ENCODE measurements at regions not wholly inside any gene's neighbourhood (a gene's known extent, or its start where the extent isn't known, plus 50 kb on each side); places are given as distances from the start of the nearest gene placed in this dataset.
"Not testable (repeated sequence)": the region's sequence is repeated elsewhere in the genome, so short reads cannot be mapped to it uniquely, and the experiment has no call there.

GRCh38 chr1:30213936-30214335, 509.4 kb downstream of the MATN1 start (continued):
- TF ChIP-seq REST (IDR thresholded peaks at IDR 0.05), result no peak
- no peak for TF ChIP-seq SP1 (IDR thresholded peaks at IDR 0.05)
- no peak for TF ChIP-seq HNF4A (conservative IDR thresholded peaks at IDR 0.05)

- H3K36me3 ChIP-seq (ENCODE audit: control insufficient read depth in 4 of 4, insufficient read depth in 3 of 4, low read depth in 1 of 4, low read length in 3 of 4); H3K27ac ChIP-seq (ENCODE audit: low read depth in 1 of 2, low read length in 2 of 2); H3K9ac ChIP-seq (ENCODE audit: low read depth in 1 of 2, low read length in 2 of 2); H3K4me3 ChIP-seq (ENCODE audit: low read depth in 1 of 3, low read length in 3 of 3); H3K9me3 ChIP-seq (ENCODE audit: control insufficient read depth in 4 of 4, low read length in 3 of 4); H3K4me1 ChIP-seq (ENCODE audit: control insufficient read depth in 4 of 4, insufficient read depth in 4 of 4, low read length in 3 of 4); H3K27me3 ChIP-seq (ENCODE audit: control insufficient read depth in 4 of 4, insufficient read depth in 4 of 4, low read length in 3 of 4); DNase-seq (ENCODE audit: low spot score): not testable (repeated sequence)
- 87% methylated on average over 1 of the region's 1 CpG for WGBS
Observed at GRCh38 chr1:30207962-30208361, 515.4 kb downstream of the MATN1 start.

GRCh38 chr1:30206631-30207030, 516.8 kb downstream of the MATN1 start:
- not testable (repeated sequence) for H3K9ac ChIP-seq (ENCODE audit: low read depth in 1 of 2, low read length in 2 of 2); H3K27me3 ChIP-seq (ENCODE audit: control insufficient read depth in 4 of 4, insufficient read depth in 4 of 4, low read length in 3 of 4); H3K4me1 ChIP-seq (ENCODE audit: control insufficient read depth in 4 of 4, insufficient read depth in 4 of 4, low read length in 3 of 4); H3K36me3 ChIP-seq (ENCODE audit: control insufficient read depth in 4 of 4, insufficient read depth in 3 of 4, low read depth in 1 of 4, low read length in 3 of 4); H3K4me3 ChIP-seq (ENCODE audit: low read depth in 1 of 3, low read length in 3 of 3); H3K27ac ChIP-seq (ENCODE audit: low read depth in 1 of 2, low read length in 2 of 2); H3K9me3 ChIP-seq (ENCODE audit: control insufficient read depth in 4 of 4, low read length in 3 of 4); DNase-seq (ENCODE audit: low spot score)
- WGBS, result 77% methylated on average over 5 of the region's 5 CpGs

GRCh38 chr1:30204916-30205315, 518.5 kb downstream of the MATN1 start:
- not testable (repeated sequence) for H3K36me3 ChIP-seq (ENCODE audit: control insufficient read depth in 4 of 4, insufficient read depth in 3 of 4, low read depth in 1 of 4, low read length in 3 of 4); H3K4me1 ChIP-seq (ENCODE audit: control insufficient read depth in 4 of 4, insufficient read depth in 4 of 4, low read length in 3 of 4); H3K4me3 ChIP-seq (ENCODE audit: low read depth in 1 of 3, low read length in 3 of 3); H3K27ac ChIP-seq (ENCODE audit: low read depth in 1 of 2, low read length in 2 of 2); H3K9me3 ChIP-seq (ENCODE audit: control insufficient read depth in 4 of 4, low read length in 3 of 4); DNase-seq (ENCODE audit: low spot score); H3K9ac ChIP-seq (ENCODE audit: low read depth in 1 of 2, low read length in 2 of 2); H3K27me3 ChIP-seq (ENCODE audit: control insufficient read depth in 4 of 4, insufficient read depth in 4 of 4, low read length in 3 of 4)
- WGBS, result 56% methylated on average over 5 of the region's 5 CpGs

- no peak for DNase-seq (ENCODE audit: low spot score)
- Histone ChIP-seq H3K4me3 (ENCODE audit: low read depth in 1 of 3, low read length in 3 of 3) (no peak overlapping the region), H3K9me3 (ENCODE audit: control insufficient read depth in 4 of 4, low read length in 3 of 4) (no peaks in the 10 kb centered on the region), H3K4me1 (ENCODE audit: control insufficient read depth in 4 of 4, insufficient read depth in 4 of 4, low read length in 3 of 4) (no peaks in the 10 kb centered on the region), H3K36me3 (ENCODE audit: control insufficient read depth in 4 of 4, insufficient read depth in 3 of 4, low read depth in 1 of 4, low read length in 3 of 4) (no peaks in the 10 kb centered on the region), H3K27ac (ENCODE audit: low read depth in 1 of 2, low read length in 2 of 2) (no peak overlapping the region), H3K27me3 (ENCODE audit: control insufficient read depth in 4 of 4, insufficient read depth in 4 of 4, low read length in 3 of 4) (peaks cover 0 to 3% (median 0%) of the 10 kb centered on the region in 4 donors), H3K9ac (ENCODE audit: low read depth in 1 of 2, low read length in 2 of 2) (no peak overlapping the region)
- TF ChIP-seq ZBTB33 (IDR thresholded peaks at IDR 0.05) (no peak), GABPA (IDR thresholded peaks at IDR 0.05 in 1 of 2, conservative IDR thresholded peaks at IDR 0.05 in 1 of 2) (no peak)
- WGBS, result 36% methylated on average over 1 of the region's 1 CpG
Observed at GRCh38 chr1:30201015-30201414, 522.4 kb downstream of the MATN1 start.
